GM23338 (cell line): ENCODE measurements at regions not wholly inside any gene's neighbourhood (a gene's known extent, or its start where the extent isn't known, plus 50 kb on each side); places are given as distances from the start of the nearest gene placed in this dataset.

Source experiments
- ATAC-seq: fragments of 200-7000 bp; cut with Tn5 transposase; 3 replicates; pipeline ENCODE4 v1.9.1; 2020
- DNase-seq: peaks from one replicate; pipeline ENCODE4 v3.0.0-alpha.2; 2015; ENCODE audit warnings: low spot score
- H2AFZ ChIP-seq: fragments of 200-600 bp; sonication (generic); 2 replicates; pipeline ENCODE4 v1.8.0; 2016; ENCODE audit warnings: antibody characterized with exemption, mild to moderate bottlenecking, moderate library complexity
- H3F3A ChIP-seq: fragments of 200-600 bp; sonication (generic); replicated peaks from 2 replicates; pipeline ENCODE4 v1.8.0; 2017; ENCODE audit warnings: antibody characterized with exemption, mixed run types, low read depth
- H3K27ac ChIP-seq: fragments of 200-600 bp; sonication (generic); 2 replicates; pipeline ENCODE4 v1.6.1; 2016; ENCODE audit warnings: low read depth
- H3K27me3 ChIP-seq: fragments of 200-600 bp; sonication (generic); 2 replicates; pipeline ENCODE4 v1.8.0; 2016; ENCODE audit warnings: mild to moderate bottlenecking, mixed run types, moderate library complexity; ENCODE audit not compliant: insufficient read depth
- H3K36me3 ChIP-seq: fragments of 200-600 bp; sonication (generic); 2 replicates; pipeline ENCODE4 v1.8.0; 2016; ENCODE audit warnings: mild to moderate bottlenecking; ENCODE audit not compliant: insufficient read depth
- H3K4me1 ChIP-seq: fragments of 200-600 bp; sonication (generic); 2 replicates; pipeline ENCODE4 v1.8.0; 2016; ENCODE audit warnings: mild to moderate bottlenecking, moderate library complexity; ENCODE audit not compliant: insufficient read depth
- H3K4me2 ChIP-seq: fragments of 200-600 bp; sonication (generic); 2 replicates; pipeline ENCODE4 v1.7.1; 2017; ENCODE audit warnings: mixed run types
- H3K4me3 ChIP-seq: fragments of 200-600 bp; sonication (generic); 2 replicates; pipeline ENCODE4 v1.6.1; 2016; ENCODE audit warnings: mixed run types
- H3K79me2 ChIP-seq: fragments of 200-600 bp; sonication (generic); replicated peaks from 2 replicates; pipeline ENCODE4 v1.8.0; 2017; ENCODE audit warnings: mild to moderate bottlenecking; ENCODE audit not compliant: insufficient read depth
- H3K9me2 ChIP-seq: fragments of 200-600 bp; sonication (generic); 2 replicates; pipeline ENCODE4 v1.8.0; 2017; ENCODE audit not compliant: insufficient read depth
- H4K20me1 ChIP-seq: fragments of 200-600 bp; sonication (generic); replicated peaks from 2 replicates; pipeline ENCODE4 v1.8.0; 2017; ENCODE audit warnings: mild to moderate bottlenecking; ENCODE audit not compliant: insufficient read depth
- H3K27ac Mint-ChIP-seq: 2 replicates; pipeline ENCODE4 v1.8.0; 2020; ENCODE audit warnings: inconsistent platforms, mild to moderate bottlenecking, moderate library complexity, mixed read lengths
- H3K27me3 Mint-ChIP-seq: 3 replicates; pipeline ENCODE4 v1.8.0; 2022; ENCODE audit warnings: low read depth, mild to moderate bottlenecking, moderate library complexity, mixed read lengths, inconsistent platforms; ENCODE audit not compliant: insufficient read depth, poor library complexity
- H3K36me3 Mint-ChIP-seq: 3 replicates; pipeline ENCODE4 v1.8.0; 2021; ENCODE audit warnings: low read depth, mild to moderate bottlenecking, inconsistent platforms, moderate library complexity, mixed read lengths
- H3K4me1 Mint-ChIP-seq: 3 replicates; pipeline ENCODE4 v1.8.0; 2020; ENCODE audit warnings: mild to moderate bottlenecking, inconsistent platforms, mixed read lengths
- H3K4me3 Mint-ChIP-seq: 3 replicates; pipeline ENCODE4 v1.8.0; 2021; ENCODE audit warnings: moderate library complexity, mild to moderate bottlenecking, inconsistent platforms, mixed read lengths
- H3K9me3 Mint-ChIP-seq: 3 replicates; pipeline ENCODE4 v1.8.0; 2020; ENCODE audit warnings: moderate library complexity, mild to moderate bottlenecking, inconsistent platforms, mixed read lengths
- CREB1 ChIP-seq: fragments of 250-450 bp; sonication (Bioruptor Pico); IDR thresholded peaks from 2 replicates; pipeline ENCODE4 v1.5.0; 2020; ENCODE audit warnings: low read depth, mild to moderate bottlenecking, moderate library complexity
- EZH2 ChIP-seq: fragments of 200-600 bp; sonication (generic); IDR thresholded peaks from one replicate; pipeline ENCODE4 v1.8.0; 2017; ENCODE audit warnings: antibody characterized with exemption, mild to moderate bottlenecking, low read depth; ENCODE audit not compliant: unreplicated experiment
- EZH2phosphoT487 ChIP-seq: fragments of 200-600 bp; sonication (generic); IDR thresholded peaks from one replicate; pipeline ENCODE4 v1.8.1; 2018; ENCODE audit warnings: antibody characterized with exemption; ENCODE audit not compliant: unreplicated experiment
- JUNB ChIP-seq: IDR thresholded peaks from one replicate; pipeline ENCODE4 v1.6.1; 2016; ENCODE audit warnings: antibody characterized with exemption; ENCODE audit not compliant: unreplicated experiment
- NANOG ChIP-seq: IDR thresholded peaks from 2 replicates; pipeline ENCODE4 v1.6.1; 2016; ENCODE audit warnings: antibody characterized with exemption, borderline replicate concordance
- POLR2AphosphoS5 ChIP-seq: IDR thresholded peaks from 2 replicates; pipeline ENCODE4 v1.6.1; 2016; ENCODE audit warnings: antibody characterized with exemption, low read depth
- STAT1 ChIP-seq: IDR thresholded peaks from one replicate; pipeline ENCODE4 v1.6.1; 2016; ENCODE audit warnings: antibody characterized with exemption; ENCODE audit not compliant: unreplicated experiment
- ZNF114 ChIP-seq: fragments of 250-450 bp; sonication (Bioruptor Pico); IDR thresholded peaks from 2 replicates; pipeline ENCODE4 v1.5.0; 2020; ENCODE audit warnings: mild to moderate bottlenecking, moderate library complexity
- ZNF331 ChIP-seq: fragments of 250-450 bp; sonication (Bioruptor Pico); IDR thresholded peaks from 2 replicates; pipeline ENCODE4 v1.5.0; 2020; ENCODE audit warnings: low read depth, mild to moderate bottlenecking, moderate library complexity
- TF ChIP-seq, protein P1 (sequence below): IDR thresholded peaks from 2 replicates; pipeline ENCODE4 v1.6.1; 2016; ENCODE audit warnings: antibody characterized with exemption
- TF ChIP-seq, protein P2 (sequence below), 2 experiments: fragments of 200-600 bp in 1 of 2; sonication (generic) in 1 of 2; conservative IDR thresholded peaks; 2 replicates each; pipeline versions ENCODE4 v1.5.1 to v1.6.1; 2016 to 2017; ENCODE audit warnings: antibody characterized with exemption in 2 of 2, low read depth in 2 of 2, mild to moderate bottlenecking in 2 of 2, moderate library complexity in 1 of 2
- TF ChIP-seq, protein P3 (sequence below): IDR thresholded peaks from one replicate; pipeline ENCODE4 v1.6.1; 2018; ENCODE audit warnings: antibody characterized with exemption; ENCODE audit not compliant: unreplicated experiment
- TF ChIP-seq, protein P4 (sequence below): fragments of 250-450 bp; sonication (Bioruptor Pico); IDR thresholded peaks from 2 replicates; pipeline ENCODE4 v1.5.0; 2020; ENCODE audit warnings: mild to moderate bottlenecking, moderate library complexity

DNA sequence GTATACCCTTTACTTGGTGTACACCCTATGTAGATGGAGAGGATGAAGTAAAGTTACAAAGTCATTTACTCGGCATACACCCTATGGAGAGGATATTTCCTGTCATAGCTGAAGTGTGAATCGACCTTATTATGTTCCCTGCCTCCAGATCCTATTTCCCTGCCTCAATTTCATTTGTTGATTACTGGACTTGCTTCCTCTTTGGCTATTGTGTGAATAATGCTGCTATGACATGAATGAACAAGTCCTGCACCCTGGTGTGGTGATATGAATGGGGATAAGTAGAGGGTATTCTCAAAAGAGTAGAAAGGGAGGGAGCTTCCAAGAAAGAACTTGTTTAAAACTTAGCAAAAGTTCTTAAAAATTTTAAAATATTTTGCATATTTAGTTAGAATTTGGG is 123.5 kb upstream of the TBL1Y start:
- no peak overlapping the region for H3K27ac ChIP-seq
- Mint-ChIP-seq H3K9me3 (peaks cover 3% of the 10 kb centered on the region; the same call in 2 of the 3 replicates), H3K4me3 (no peak overlapping the region), H3K36me3 (no peaks in the 10 kb centered on the region), H3K27ac (no peak overlapping the region; the same call in 1 of the 2 replicates), H3K27me3 (peaks cover under 1% of the 10 kb centered on the region), H3K4me1 (peaks cover 29% of the 10 kb centered on the region)
- DNase-seq (no peak), ATAC-seq (no peak)
- H3F3A ChIP-seq: no peaks in the 10 kb centered on the region
- no peak overlapping the region for H3K4me2 ChIP-seq
- H3K9me2 ChIP-seq: no peaks in the 10 kb centered on the region
- H3K4me1 ChIP-seq: peaks cover 12% of the 10 kb centered on the region; the same call in 1 of the 2 replicates
- H3K36me3 ChIP-seq: no peaks in the 10 kb centered on the region
- H3K27me3 ChIP-seq: no peaks in the 10 kb centered on the region
- TF ChIP-seq, protein P1, sequence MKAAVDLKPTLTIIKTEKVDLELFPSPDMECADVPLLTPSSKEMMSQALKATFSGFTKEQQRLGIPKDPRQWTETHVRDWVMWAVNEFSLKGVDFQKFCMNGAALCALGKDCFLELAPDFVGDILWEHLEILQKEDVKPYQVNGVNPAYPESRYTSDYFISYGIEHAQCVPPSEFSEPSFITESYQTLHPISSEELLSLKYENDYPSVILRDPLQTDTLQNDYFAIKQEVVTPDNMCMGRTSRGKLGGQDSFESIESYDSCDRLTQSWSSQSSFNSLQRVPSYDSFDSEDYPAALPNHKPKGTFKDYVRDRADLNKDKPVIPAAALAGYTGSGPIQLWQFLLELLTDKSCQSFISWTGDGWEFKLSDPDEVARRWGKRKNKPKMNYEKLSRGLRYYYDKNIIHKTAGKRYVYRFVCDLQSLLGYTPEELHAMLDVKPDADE: no peak
- no peak for TF ChIP-seq STAT1
- TF ChIP-seq, protein P2, sequence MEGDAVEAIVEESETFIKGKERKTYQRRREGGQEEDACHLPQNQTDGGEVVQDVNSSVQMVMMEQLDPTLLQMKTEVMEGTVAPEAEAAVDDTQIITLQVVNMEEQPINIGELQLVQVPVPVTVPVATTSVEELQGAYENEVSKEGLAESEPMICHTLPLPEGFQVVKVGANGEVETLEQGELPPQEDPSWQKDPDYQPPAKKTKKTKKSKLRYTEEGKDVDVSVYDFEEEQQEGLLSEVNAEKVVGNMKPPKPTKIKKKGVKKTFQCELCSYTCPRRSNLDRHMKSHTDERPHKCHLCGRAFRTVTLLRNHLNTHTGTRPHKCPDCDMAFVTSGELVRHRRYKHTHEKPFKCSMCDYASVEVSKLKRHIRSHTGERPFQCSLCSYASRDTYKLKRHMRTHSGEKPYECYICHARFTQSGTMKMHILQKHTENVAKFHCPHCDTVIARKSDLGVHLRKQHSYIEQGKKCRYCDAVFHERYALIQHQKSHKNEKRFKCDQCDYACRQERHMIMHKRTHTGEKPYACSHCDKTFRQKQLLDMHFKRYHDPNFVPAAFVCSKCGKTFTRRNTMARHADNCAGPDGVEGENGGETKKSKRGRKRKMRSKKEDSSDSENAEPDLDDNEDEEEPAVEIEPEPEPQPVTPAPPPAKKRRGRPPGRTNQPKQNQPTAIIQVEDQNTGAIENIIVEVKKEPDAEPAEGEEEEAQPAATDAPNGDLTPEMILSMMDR (conservative IDR thresholded peaks at IDR 0.05; ENCODE audit: low read depth in 2 of 2): no peak
- TF ChIP-seq, protein P3, sequence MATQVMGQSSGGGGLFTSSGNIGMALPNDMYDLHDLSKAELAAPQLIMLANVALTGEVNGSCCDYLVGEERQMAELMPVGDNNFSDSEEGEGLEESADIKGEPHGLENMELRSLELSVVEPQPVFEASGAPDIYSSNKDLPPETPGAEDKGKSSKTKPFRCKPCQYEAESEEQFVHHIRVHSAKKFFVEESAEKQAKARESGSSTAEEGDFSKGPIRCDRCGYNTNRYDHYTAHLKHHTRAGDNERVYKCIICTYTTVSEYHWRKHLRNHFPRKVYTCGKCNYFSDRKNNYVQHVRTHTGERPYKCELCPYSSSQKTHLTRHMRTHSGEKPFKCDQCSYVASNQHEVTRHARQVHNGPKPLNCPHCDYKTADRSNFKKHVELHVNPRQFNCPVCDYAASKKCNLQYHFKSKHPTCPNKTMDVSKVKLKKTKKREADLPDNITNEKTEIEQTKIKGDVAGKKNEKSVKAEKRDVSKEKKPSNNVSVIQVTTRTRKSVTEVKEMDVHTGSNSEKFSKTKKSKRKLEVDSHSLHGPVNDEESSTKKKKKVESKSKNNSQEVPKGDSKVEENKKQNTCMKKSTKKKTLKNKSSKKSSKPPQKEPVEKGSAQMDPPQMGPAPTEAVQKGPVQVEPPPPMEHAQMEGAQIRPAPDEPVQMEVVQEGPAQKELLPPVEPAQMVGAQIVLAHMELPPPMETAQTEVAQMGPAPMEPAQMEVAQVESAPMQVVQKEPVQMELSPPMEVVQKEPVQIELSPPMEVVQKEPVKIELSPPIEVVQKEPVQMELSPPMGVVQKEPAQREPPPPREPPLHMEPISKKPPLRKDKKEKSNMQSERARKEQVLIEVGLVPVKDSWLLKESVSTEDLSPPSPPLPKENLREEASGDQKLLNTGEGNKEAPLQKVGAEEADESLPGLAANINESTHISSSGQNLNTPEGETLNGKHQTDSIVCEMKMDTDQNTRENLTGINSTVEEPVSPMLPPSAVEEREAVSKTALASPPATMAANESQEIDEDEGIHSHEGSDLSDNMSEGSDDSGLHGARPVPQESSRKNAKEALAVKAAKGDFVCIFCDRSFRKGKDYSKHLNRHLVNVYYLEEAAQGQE: no peak
- no peak for TF ChIP-seq EZH2
- TF ChIP-seq, protein P4, sequence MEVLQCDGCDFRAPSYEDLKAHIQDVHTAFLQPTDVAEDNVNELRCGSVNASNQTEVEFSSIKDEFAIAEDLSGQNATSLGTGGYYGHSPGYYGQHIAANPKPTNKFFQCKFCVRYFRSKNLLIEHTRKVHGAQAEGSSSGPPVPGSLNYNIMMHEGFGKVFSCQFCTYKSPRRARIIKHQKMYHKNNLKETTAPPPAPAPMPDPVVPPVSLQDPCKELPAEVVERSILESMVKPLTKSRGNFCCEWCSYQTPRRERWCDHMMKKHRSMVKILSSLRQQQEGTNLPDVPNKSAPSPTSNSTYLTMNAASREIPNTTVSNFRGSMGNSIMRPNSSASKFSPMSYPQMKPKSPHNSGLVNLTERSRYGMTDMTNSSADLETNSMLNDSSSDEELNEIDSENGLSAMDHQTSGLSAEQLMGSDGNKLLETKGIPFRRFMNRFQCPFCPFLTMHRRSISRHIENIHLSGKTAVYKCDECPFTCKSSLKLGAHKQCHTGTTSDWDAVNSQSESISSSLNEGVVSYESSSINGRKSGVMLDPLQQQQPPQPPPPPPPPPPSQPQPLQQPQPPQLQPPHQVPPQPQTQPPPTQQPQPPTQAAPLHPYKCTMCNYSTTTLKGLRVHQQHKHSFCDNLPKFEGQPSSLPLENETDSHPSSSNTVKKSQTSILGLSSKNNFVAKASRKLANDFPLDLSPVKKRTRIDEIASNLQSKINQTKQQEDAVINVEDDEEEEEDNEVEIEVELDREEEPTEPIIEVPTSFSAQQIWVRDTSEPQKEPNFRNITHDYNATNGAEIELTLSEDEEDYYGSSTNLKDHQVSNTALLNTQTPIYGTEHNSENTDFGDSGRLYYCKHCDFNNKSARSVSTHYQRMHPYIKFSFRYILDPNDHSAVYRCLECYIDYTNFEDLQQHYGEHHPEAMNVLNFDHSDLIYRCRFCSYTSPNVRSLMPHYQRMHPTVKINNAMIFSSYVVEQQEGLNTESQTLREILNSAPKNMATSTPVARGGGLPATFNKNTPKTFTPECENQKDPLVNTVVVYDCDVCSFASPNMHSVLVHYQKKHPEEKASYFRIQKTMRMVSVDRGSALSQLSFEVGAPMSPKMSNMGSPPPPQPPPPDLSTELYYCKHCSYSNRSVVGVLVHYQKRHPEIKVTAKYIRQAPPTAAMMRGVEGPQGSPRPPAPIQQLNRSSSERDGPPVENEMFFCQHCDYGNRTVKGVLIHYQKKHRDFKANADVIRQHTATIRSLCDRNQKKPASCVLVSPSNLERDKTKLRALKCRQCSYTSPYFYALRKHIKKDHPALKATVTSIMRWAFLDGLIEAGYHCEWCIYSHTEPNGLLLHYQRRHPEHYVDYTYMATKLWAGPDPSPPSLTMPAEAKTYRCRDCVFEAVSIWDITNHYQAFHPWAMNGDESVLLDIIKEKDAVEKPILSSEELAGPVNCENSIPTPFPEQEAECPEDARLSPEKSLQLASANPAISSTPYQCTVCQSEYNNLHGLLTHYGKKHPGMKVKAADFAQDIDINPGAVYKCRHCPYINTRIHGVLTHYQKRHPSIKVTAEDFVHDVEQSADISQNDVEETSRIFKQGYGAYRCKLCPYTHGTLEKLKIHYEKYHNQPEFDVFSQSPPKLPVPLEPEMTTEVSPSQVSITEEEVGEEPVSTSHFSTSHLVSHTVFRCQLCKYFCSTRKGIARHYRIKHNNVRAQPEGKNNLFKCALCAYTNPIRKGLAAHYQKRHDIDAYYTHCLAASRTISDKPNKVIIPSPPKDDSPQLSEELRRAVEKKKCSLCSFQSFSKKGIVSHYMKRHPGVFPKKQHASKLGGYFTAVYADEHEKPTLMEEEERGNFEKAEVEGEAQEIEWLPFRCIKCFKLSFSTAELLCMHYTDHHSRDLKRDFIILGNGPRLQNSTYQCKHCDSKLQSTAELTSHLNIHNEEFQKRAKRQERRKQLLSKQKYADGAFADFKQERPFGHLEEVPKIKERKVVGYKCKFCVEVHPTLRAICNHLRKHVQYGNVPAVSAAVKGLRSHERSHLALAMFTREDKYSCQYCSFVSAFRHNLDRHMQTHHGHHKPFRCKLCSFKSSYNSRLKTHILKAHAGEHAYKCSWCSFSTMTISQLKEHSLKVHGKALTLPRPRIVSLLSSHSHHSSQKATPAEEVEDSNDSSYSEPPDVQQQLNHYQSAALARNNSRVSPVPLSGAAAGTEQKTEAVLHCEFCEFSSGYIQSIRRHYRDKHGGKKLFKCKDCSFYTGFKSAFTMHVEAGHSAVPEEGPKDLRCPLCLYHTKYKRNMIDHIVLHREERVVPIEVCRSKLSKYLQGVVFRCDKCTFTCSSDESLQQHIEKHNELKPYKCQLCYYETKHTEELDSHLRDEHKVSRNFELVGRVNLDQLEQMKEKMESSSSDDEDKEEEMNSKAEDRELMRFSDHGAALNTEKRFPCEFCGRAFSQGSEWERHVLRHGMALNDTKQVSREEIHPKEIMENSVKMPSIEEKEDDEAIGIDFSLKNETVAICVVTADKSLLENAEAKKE (CRISPR knock-in tag): no peak
- no peak for TF ChIP-seq EZH2phosphoT487
- no peak for TF ChIP-seq ZNF331 (CRISPR knock-in tag)
- TF ChIP-seq NANOG: no peak
- TF ChIP-seq JUNB: no peak
- TF ChIP-seq POLR2AphosphoS5: no peak
- TF ChIP-seq ZNF114 (CRISPR knock-in tag): no peak
- TF ChIP-seq CREB1 (CRISPR knock-in tag): no peak
- no peak overlapping the region for H3K4me3 ChIP-seq
- H4K20me1 ChIP-seq: no peaks in the 10 kb centered on the region
- no peak overlapping the region for H2AFZ ChIP-seq
- no peaks in the 10 kb centered on the region for H3K79me2 ChIP-seq
